ENCODE measurements at regions not wholly inside any gene's neighbourhood (a gene's known extent, or its start where the extent isn't known, plus 50 kb on each side); places are given as distances from the start of the nearest gene placed in this dataset.

DNA sequence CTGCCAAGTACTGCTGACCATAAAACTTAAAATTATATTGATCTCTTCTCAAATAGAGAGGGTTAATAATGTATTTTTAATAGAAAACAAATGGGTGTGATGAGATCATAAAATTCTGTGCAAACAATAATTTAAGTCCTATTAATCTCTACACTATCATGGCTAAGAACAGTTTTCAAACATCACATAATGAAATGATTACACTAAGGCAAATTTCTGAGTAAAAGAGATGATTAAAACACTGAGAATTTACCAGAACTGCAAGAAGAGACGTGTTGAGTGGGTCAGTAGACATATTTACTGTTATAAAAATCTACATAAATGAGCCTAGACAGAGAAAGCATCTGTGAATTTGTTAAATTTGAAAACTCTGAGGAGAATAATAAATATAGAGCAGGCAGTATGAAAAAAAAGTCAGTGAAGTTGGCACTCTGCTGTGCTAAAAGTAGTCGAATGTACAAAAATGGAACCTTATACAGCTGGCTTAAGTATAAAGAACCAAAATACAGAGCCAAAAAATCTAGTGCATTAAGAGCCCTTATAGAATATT is 302.6 kb upstream of the MANEA start:
- Histone ChIP-seq H3K27ac (replicated peaks) (no peak overlapping the region), H3K4me3 (replicated peaks; ENCODE audit: insufficient read depth, low read length) (no peak overlapping the region), H3K27me3 (ENCODE audit: insufficient read depth, poor library complexity, severe bottlenecking) (no peaks in the 10 kb centered on the region)
- TF ChIP-seq, protein P1, sequence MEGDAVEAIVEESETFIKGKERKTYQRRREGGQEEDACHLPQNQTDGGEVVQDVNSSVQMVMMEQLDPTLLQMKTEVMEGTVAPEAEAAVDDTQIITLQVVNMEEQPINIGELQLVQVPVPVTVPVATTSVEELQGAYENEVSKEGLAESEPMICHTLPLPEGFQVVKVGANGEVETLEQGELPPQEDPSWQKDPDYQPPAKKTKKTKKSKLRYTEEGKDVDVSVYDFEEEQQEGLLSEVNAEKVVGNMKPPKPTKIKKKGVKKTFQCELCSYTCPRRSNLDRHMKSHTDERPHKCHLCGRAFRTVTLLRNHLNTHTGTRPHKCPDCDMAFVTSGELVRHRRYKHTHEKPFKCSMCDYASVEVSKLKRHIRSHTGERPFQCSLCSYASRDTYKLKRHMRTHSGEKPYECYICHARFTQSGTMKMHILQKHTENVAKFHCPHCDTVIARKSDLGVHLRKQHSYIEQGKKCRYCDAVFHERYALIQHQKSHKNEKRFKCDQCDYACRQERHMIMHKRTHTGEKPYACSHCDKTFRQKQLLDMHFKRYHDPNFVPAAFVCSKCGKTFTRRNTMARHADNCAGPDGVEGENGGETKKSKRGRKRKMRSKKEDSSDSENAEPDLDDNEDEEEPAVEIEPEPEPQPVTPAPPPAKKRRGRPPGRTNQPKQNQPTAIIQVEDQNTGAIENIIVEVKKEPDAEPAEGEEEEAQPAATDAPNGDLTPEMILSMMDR (IDR thresholded peaks at IDR 0.05; ENCODE audit: insufficient read depth, low read length) = no peak
- TF ChIP-seq, protein P2, sequence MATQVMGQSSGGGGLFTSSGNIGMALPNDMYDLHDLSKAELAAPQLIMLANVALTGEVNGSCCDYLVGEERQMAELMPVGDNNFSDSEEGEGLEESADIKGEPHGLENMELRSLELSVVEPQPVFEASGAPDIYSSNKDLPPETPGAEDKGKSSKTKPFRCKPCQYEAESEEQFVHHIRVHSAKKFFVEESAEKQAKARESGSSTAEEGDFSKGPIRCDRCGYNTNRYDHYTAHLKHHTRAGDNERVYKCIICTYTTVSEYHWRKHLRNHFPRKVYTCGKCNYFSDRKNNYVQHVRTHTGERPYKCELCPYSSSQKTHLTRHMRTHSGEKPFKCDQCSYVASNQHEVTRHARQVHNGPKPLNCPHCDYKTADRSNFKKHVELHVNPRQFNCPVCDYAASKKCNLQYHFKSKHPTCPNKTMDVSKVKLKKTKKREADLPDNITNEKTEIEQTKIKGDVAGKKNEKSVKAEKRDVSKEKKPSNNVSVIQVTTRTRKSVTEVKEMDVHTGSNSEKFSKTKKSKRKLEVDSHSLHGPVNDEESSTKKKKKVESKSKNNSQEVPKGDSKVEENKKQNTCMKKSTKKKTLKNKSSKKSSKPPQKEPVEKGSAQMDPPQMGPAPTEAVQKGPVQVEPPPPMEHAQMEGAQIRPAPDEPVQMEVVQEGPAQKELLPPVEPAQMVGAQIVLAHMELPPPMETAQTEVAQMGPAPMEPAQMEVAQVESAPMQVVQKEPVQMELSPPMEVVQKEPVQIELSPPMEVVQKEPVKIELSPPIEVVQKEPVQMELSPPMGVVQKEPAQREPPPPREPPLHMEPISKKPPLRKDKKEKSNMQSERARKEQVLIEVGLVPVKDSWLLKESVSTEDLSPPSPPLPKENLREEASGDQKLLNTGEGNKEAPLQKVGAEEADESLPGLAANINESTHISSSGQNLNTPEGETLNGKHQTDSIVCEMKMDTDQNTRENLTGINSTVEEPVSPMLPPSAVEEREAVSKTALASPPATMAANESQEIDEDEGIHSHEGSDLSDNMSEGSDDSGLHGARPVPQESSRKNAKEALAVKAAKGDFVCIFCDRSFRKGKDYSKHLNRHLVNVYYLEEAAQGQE (IDR thresholded peaks at IDR 0.05; ENCODE audit: insufficient replicate concordance, low read depth) = no peak
- no peak for TF ChIP-seq GABPA (IDR thresholded peaks at IDR 0.05; ENCODE audit: low read depth)
- TF ChIP-seq SPI1 (IDR thresholded peaks at IDR 0.05; ENCODE audit: borderline replicate concordance, low read depth) = no peak
- TF ChIP-seq POLR2AphosphoS5 (IDR thresholded peaks at IDR 0.05; ENCODE audit: low read depth) = no peak
- DNase-seq (ENCODE audit: low read depth in 1 of 2, low spot score in 1 of 2) = no peak

DNA sequence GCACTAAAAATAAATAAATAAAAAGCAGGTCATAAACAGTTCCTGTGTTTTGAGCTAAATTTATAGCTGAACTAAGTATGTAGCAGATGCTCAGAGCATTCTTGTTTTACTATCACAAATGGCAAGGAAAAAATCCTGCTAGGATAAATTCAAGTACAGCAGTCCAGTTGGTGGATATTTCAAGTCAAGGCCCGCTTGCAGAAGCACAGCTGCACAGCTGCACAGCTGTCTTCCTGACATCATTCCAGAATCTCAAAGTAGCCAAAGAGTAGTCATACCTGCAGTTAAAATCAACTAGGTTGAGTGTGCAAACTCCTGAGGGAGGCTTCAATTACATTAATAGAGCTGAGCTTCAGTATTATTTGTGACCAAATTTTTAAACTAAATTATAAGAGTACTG is 297.7 kb upstream of the MANEA start:
- DNase-seq (ENCODE audit: low read depth in 1 of 2, low spot score in 1 of 2) = no peak
- Histone ChIP-seq H3K27me3 (ENCODE audit: insufficient read depth, poor library complexity, severe bottlenecking) (no peaks in the 10 kb centered on the region), H3K27ac (replicated peaks) (no peak overlapping the region), H3K4me3 (replicated peaks; ENCODE audit: insufficient read depth, low read length) (no peak overlapping the region)
- TF ChIP-seq, protein P2 (IDR thresholded peaks at IDR 0.05; ENCODE audit: insufficient replicate concordance, low read depth) = no peak
- TF ChIP-seq SPI1 (IDR thresholded peaks at IDR 0.05; ENCODE audit: borderline replicate concordance, low read depth) = no peak
- no peak for TF ChIP-seq POLR2AphosphoS5 (IDR thresholded peaks at IDR 0.05; ENCODE audit: low read depth)
- no peak for TF ChIP-seq GABPA (IDR thresholded peaks at IDR 0.05; ENCODE audit: low read depth)

DNA sequence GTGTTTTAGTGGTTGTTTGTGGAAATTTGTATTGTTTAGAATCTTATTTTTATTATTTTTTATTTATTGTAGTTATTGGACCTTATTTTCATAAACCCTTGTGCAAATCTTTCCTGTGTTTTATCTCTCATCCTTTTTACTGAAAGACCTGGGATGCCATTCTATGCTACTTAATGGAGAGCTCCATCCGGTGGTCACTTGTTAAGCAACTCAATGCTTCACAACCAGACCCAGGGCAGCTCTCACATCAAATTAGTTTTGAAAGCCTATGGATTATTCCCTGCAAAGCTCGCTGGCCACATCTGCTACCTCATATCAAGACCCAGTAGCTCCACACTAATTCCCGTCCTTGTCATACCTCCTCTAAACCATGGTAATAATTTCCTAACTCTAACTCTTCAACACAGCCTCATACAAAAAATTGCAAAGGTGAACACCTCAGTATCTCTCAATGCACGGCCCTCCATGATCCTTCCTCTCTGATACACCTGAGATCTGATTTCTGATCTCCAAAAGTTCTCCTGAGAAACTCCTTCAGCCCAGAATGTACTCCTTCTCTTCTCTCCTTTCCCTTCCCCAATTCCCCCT is 296.6 kb upstream of the MANEA start:
- TF ChIP-seq, protein P2 (IDR thresholded peaks at IDR 0.05; ENCODE audit: insufficient replicate concordance, low read depth) = no peak
- TF ChIP-seq GABPA (IDR thresholded peaks at IDR 0.05; ENCODE audit: low read depth) (no peak), POLR2AphosphoS5 (IDR thresholded peaks at IDR 0.05; ENCODE audit: low read depth) (no peak), SPI1 (IDR thresholded peaks at IDR 0.05; ENCODE audit: borderline replicate concordance, low read depth) (no peak)
- TF ChIP-seq, protein P1 (IDR thresholded peaks at IDR 0.05; ENCODE audit: insufficient read depth, low read length) = no peak
- no peak for DNase-seq (ENCODE audit: low read depth in 1 of 2, low spot score in 1 of 2)
- Histone ChIP-seq H3K4me3 (replicated peaks; ENCODE audit: insufficient read depth, low read length) (no peak overlapping the region), H3K27ac (replicated peaks) (no peak overlapping the region), H3K27me3 (ENCODE audit: insufficient read depth, poor library complexity, severe bottlenecking) (no peaks in the 10 kb centered on the region)
